ENCODE measurements at regions not wholly inside any gene's neighbourhood (a gene's known extent, or its start where the extent isn't known, plus 50 kb on each side); places are given as distances from the start of the nearest gene placed in this dataset.
"Not testable (repeated sequence)": the region's sequence is repeated elsewhere in the genome, so short reads cannot be mapped to it uniquely, and the experiment has no call there.

DNA sequence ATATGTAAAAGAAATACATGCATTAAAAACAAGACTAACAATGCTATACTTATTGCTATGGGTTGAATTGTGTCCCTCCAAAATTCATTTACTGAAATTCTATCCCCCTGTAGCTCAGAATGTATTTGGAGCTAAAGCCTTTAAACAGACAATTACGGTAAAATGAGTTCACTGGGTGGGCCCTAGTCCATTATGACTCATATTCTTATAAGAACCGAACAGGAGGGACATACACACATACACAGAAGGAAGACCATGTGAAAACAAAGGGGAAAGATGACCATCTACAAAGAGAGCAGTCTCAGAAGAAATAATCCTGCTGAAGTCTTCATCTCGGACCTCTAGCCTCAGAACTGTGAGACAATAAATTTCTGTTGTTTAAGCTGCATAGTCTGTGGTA, 77.1 kb upstream of the ANKS1B start:
- no peaks in the 10 kb centered on the region for H3K4me1 ChIP-seq (ENCODE audit: control insufficient read depth, insufficient read depth, low read length)
- no peak for DNase-seq (ENCODE audit: low read depth, low spot score)
- no peak for ATAC-seq
- intact Hi-C loops (cut with micrococcal nuclease; ENCODE audit: unreplicated experiment) (no loop called here), in situ Hi-C loops (cut with HindIII; ENCODE audit: low pct_unique_long_range_greater_than_20kb, low sequenced_read_pairs) (no loop called here)
- H3K9me3 ChIP-seq (ENCODE audit: control insufficient read depth, insufficient read depth, low read depth, low read length): no peaks in the 10 kb centered on the region
- no peaks in the 10 kb centered on the region for H3K27me3 ChIP-seq (ENCODE audit: control insufficient read depth, insufficient read depth, low read length)
- no peak overlapping the region for H3K4me3 ChIP-seq (ENCODE audit: low read depth in 2 of 2, low read length in 2 of 2)
- no peak overlapping the region for H3K27ac ChIP-seq (ENCODE audit: low read length)
- peaks cover 6% of the 10 kb centered on the region for H3K36me3 ChIP-seq (ENCODE audit: control insufficient read depth, insufficient read depth, low read length)
- POLR2A ChIA-PET: no interaction called here
- BruUV-seq (replicated peaks): no TSS peak
- TF ChIP-seq TCF7L2 (IDR thresholded peaks at IDR 0.05; ENCODE audit: low read depth, low read length) (no peak), POLR2AphosphoS5 (IDR thresholded peaks at IDR 0.05; ENCODE audit: low read depth, low read length) (no peak)
- TF ChIP-seq, protein P1, sequence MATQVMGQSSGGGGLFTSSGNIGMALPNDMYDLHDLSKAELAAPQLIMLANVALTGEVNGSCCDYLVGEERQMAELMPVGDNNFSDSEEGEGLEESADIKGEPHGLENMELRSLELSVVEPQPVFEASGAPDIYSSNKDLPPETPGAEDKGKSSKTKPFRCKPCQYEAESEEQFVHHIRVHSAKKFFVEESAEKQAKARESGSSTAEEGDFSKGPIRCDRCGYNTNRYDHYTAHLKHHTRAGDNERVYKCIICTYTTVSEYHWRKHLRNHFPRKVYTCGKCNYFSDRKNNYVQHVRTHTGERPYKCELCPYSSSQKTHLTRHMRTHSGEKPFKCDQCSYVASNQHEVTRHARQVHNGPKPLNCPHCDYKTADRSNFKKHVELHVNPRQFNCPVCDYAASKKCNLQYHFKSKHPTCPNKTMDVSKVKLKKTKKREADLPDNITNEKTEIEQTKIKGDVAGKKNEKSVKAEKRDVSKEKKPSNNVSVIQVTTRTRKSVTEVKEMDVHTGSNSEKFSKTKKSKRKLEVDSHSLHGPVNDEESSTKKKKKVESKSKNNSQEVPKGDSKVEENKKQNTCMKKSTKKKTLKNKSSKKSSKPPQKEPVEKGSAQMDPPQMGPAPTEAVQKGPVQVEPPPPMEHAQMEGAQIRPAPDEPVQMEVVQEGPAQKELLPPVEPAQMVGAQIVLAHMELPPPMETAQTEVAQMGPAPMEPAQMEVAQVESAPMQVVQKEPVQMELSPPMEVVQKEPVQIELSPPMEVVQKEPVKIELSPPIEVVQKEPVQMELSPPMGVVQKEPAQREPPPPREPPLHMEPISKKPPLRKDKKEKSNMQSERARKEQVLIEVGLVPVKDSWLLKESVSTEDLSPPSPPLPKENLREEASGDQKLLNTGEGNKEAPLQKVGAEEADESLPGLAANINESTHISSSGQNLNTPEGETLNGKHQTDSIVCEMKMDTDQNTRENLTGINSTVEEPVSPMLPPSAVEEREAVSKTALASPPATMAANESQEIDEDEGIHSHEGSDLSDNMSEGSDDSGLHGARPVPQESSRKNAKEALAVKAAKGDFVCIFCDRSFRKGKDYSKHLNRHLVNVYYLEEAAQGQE (IDR thresholded peaks at IDR 0.05; ENCODE audit: insufficient read depth in 1 of 2, low read depth in 2 of 2, low read length in 1 of 2): no peak
- TF ChIP-seq, protein P2, sequence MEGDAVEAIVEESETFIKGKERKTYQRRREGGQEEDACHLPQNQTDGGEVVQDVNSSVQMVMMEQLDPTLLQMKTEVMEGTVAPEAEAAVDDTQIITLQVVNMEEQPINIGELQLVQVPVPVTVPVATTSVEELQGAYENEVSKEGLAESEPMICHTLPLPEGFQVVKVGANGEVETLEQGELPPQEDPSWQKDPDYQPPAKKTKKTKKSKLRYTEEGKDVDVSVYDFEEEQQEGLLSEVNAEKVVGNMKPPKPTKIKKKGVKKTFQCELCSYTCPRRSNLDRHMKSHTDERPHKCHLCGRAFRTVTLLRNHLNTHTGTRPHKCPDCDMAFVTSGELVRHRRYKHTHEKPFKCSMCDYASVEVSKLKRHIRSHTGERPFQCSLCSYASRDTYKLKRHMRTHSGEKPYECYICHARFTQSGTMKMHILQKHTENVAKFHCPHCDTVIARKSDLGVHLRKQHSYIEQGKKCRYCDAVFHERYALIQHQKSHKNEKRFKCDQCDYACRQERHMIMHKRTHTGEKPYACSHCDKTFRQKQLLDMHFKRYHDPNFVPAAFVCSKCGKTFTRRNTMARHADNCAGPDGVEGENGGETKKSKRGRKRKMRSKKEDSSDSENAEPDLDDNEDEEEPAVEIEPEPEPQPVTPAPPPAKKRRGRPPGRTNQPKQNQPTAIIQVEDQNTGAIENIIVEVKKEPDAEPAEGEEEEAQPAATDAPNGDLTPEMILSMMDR (IDR thresholded peaks at IDR 0.05): no peak
- CTCF ChIA-PET: no interaction called here

DNA sequence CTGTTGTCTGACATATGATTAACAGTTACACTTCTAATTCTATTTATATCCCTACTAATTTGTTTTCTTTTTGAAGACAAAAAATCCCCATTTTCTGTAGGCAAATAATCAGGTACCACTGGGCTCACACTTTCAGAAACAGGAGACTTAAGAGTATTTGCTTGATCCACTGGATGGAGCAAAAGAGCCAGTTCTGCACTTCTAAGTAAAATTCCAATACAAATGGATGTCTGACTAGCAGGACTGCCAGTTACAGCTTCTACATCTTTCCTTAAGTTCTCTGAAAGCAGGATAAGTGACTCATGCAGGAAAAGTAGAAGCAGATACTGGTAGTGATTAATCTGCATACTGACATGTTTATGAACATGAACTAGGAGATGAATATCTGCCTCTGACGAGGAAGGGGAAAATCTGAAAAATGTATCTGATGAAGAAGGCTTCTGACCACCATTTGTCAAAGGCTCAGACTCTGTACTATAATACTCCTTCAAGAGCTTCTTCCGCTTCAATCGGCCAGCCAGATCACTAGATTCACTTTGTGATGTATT, 73.8 kb upstream of the ANKS1B start:
- no peak for ATAC-seq
- Histone ChIP-seq H3K27me3 (ENCODE audit: control insufficient read depth, insufficient read depth, low read length) (no peaks in the 10 kb centered on the region), H3K36me3 (ENCODE audit: control insufficient read depth, insufficient read depth, low read length) (peaks cover 8% of the 10 kb centered on the region), H3K9me3 (ENCODE audit: control insufficient read depth, insufficient read depth, low read depth, low read length) (no peaks in the 10 kb centered on the region), H3K27ac (ENCODE audit: low read length) (no peak overlapping the region), H3K4me1 (ENCODE audit: control insufficient read depth, insufficient read depth, low read length) (no peaks in the 10 kb centered on the region), H3K4me3 (ENCODE audit: low read depth in 2 of 2, low read length in 2 of 2) (no peak overlapping the region)
- TSS peak; percentile 19 for BruUV-seq (replicated peaks)
- intact Hi-C loops (cut with micrococcal nuclease; ENCODE audit: unreplicated experiment): no loop called here
- TF ChIP-seq TCF7L2 (IDR thresholded peaks at IDR 0.05; ENCODE audit: low read depth, low read length) (no peak), POLR2AphosphoS5 (IDR thresholded peaks at IDR 0.05; ENCODE audit: low read depth, low read length) (no peak), SIN3A (IDR thresholded peaks at IDR 0.05; ENCODE audit: borderline replicate concordance, insufficient read depth, low read depth, low read length) (no peak)
- TF ChIP-seq, protein P2 (IDR thresholded peaks at IDR 0.05): peak; percentile 14; the same call in 1 of the 2 replicates
- POLR2A ChIA-PET: no interaction called here
- in situ Hi-C loops (cut with HindIII; ENCODE audit: low pct_unique_long_range_greater_than_20kb, low sequenced_read_pairs): no loop called here
- DNase-seq (ENCODE audit: low read depth, low spot score): no peak
- CTCF ChIA-PET: no interaction called here

DNA sequence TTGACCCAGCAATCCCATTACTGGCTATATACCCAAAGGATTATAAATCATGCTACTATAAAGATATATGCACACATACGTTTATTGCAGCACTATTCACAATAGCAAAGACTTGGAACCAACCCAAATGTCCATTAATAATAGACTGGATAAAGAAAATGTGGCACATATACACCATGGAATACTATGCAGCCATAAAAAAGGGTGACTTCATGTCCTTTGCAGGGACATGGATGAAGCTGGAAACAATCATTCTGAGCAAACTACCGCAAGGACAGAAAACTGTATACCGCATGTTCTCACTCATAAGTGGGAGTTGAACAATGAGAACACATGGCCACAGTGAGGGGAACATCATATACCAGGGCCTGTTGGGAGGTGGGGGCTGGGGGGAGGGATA, 61.5 kb upstream of the ANKS1B start:
- intact Hi-C loops (cut with micrococcal nuclease; ENCODE audit: unreplicated experiment); CTCF ChIA-PET; ATAC-seq; H3K27me3 ChIP-seq (ENCODE audit: control insufficient read depth, insufficient read depth, low read length); DNase-seq (ENCODE audit: low read depth, low spot score); H3K36me3 ChIP-seq (ENCODE audit: control insufficient read depth, insufficient read depth, low read length); POLR2A ChIA-PET; H3K9me3 ChIP-seq (ENCODE audit: control insufficient read depth, insufficient read depth, low read depth, low read length); H3K4me3 ChIP-seq (ENCODE audit: low read depth in 2 of 2, low read length in 2 of 2); H3K4me1 ChIP-seq (ENCODE audit: control insufficient read depth, insufficient read depth, low read length); BruUV-seq (replicated peaks); H3K27ac ChIP-seq (ENCODE audit: low read length); in situ Hi-C loops (cut with HindIII; ENCODE audit: low pct_unique_long_range_greater_than_20kb, low sequenced_read_pairs): not testable (repeated sequence)

All from Panc1 (cell line).